ENCODE measurements at regions not wholly inside any gene's neighbourhood (a gene's known extent, or its start where the extent isn't known, plus 50 kb on each side); places are given as distances from the start of the nearest gene placed in this dataset.

GRCh38 chr12:67792185-67792584 is 143.6 kb downstream of the DYRK2 start:
- TF ChIP-seq CTCF (IDR thresholded peaks at IDR 0.05 in 8 of 11, conservative IDR thresholded peaks at IDR 0.05 in 3 of 11) (no peak), POLR2A (IDR thresholded peaks at IDR 0.05) (no peak)

Measured in spleen (tissue), 7 donors.